ENCODE measurements at regions not wholly inside any gene's neighbourhood (a gene's known extent, or its start where the extent isn't known, plus 50 kb on each side); places are given as distances from the start of the nearest gene placed in this dataset.
"Not testable (repeated sequence)": the region's sequence is repeated elsewhere in the genome, so short reads cannot be mapped to it uniquely, and the experiment has no call there.

DNA sequence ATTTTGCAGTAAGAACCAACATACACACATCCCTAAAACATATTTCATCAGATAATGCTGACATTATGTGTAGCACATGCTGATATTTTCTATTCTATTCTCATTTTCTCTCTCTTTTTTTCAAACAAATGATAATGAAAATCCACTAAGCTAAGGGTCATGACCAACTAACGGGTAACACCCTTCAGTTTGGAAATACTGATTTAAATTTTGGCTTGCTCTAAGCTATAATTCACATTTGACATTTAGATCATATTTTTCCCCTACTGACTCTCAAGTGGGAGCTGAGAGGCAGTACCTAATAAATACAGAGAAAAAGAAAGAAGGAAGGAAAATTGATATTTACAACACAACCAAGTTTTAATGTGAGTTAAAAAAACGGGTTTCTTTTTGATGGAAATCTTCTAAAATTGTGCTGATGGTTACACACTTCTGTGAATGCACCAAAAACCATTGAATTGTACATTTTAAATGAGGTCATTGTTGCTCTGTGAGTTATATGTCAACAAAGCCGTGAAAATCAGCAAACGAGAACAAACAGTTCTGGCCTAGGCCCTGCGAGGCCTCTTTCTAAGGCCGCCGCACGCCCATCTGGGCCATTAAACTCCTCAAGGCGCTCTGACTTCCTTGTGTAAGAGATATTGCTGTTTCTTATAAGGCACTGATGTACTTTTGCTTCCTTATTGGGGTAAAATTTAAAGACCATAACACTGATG is 124.2 kb downstream of the GALR1 start:
- no peak for DNase-seq (ENCODE audit: low spot score)

DNA sequence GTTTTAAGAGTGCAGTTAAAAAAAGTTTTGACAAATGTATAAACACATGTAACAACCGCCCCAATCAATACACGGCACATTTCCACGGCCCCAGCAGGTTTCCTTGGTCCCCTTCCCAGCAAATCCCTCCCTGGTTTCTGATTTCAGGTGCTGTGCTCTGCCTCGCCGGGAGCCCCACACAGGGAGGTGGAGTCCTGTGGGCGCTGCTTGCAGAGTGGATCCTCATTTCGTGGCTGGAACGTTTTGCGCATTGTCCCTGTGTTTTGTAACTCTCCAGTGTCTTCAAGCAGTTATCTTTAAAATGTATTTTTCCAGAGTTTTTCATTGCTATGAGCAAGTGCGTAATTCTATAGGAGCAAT is 124.8 kb downstream of the GALR1 start:
- DNase-seq (ENCODE audit: low spot score) = no peak

DNA sequence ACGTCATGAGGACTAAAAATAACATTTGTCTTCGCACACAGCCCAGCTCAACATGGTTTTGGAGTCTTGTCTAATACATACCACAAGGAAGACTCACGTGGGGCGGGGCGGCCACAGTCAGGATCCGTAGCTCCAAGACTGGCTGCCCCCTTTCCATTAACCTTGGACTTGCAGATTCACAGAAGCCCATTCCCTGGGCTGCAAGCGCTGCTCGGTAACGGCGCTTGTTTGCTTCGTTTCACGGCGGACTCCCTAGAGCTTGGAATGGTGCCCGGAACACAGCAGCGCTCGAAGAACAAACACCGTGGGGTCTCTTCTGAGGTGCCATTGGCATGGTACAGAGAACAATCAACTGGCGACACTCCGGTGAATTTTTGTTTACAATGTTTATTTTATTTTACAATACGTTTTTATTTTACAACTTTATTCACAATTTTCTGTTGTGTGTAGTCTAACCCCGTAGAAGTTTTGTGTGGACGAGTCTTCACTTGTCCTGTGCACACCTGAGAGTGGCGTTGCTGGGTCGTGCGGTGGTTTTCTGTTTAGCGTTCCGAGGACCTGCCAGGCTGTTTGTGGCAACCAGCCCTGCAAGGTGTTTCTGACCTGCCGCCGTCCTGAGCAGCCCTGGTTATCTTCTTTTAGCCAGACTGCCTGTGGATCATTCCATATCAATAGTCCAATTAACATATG is 126.5 kb downstream of the GALR1 start:
- no peak for DNase-seq (ENCODE audit: low spot score)

DNA sequence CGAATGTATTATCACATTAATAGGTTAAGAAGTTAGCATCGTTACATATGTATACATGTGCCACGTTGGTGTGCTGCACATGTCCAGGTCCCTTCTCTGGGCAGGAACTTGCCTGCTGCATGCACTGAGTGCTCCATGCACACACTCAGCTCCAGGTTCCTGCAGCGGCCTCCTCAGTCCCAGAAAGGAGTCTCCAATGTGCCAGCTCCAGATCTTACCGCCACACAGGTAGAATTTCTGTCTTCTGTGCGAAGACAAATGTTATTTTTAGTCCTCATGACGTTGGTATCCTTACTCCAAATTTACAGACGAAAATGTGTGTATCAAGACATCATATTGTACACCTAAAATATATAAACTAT is 127.1 kb downstream of the GALR1 start:
- no peak for DNase-seq (ENCODE audit: low spot score)

DNA sequence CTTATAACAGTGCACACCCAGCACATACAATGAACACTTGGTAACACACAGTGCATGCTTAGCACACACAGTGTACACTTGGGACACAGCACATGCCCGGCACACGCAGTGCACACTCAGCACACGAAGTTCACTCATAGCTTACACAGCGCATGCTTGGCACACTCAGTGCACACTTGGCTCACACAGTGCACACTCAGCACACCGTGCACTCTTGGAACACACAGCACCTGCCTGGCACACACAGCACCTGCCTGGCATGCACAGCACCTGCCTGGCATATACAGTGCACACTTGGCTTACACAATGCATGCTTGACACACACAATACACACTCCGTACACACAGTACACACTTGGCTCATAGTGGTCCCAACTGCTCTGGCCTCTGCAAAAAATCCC is 128.2 kb downstream of the GALR1 start:
- DNase-seq (ENCODE audit: low spot score) = no peak

DNA sequence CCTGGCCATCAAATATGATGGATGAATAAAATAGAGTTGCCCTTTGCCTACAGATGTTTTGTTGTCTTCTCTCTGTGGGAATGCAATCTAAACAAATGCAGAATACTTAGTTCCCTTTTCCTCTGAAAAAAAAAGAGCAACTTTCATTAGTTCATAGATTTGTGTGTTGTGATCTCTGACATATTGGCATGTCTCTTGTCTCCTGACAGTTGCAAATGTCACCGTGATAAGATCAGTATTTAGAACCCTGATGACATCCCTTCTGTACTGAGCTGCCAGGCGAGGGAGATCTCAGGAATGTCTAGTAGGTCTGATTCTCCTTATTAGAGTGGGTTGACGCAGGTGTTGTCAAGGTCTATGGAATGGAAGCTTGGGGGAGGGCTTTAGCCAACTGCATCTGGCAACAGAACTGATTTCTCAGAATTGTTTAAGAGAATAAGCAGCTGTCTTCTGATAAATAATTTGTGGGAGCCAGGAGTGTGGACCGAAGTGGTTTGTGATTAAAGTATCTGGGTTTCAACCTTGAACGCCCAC is 130.4 kb downstream of the GALR1 start:
- no peak for DNase-seq (ENCODE audit: low spot score)

DNA sequence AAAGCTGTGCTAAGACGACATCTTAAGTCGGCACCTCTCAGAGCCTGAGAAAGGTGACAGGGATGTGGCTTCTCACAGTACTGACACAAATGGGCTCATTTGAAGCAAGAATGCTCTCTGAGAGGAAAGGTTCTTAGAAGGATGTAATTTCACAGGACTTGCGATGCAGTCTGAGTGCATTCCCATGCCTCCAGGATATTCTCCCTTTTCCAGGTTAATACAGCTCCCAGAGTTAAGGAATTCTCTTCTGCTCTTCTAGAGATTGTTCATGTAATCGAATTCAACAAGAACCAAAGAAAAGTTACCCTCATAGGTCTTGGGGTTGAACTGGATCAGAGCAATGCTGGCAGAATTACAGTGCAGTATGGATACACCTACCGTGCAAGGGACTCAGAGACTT is 131.0 kb downstream of the GALR1 start:
- no peak for DNase-seq (ENCODE audit: low spot score)

DNA sequence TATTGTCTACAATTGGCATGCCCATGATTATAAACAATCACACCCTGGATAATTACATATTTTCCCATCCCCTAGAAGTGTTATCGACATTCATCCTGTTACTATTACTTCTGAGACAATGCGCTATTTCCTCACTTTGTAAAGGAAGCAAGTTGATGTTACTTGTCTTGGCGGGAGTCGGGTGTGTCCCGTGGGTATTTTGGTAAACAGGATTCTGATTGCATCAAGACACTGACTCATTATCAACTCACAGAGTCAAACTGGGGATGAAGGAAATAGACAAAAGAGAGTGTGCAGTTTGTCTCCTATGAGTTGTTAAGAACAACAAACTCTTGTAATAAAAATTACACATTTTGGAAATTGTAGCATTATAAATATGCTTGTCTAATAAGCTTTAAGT is 142.7 kb downstream of the GALR1 start:
- no peak for DNase-seq (ENCODE audit: low spot score)

DNA sequence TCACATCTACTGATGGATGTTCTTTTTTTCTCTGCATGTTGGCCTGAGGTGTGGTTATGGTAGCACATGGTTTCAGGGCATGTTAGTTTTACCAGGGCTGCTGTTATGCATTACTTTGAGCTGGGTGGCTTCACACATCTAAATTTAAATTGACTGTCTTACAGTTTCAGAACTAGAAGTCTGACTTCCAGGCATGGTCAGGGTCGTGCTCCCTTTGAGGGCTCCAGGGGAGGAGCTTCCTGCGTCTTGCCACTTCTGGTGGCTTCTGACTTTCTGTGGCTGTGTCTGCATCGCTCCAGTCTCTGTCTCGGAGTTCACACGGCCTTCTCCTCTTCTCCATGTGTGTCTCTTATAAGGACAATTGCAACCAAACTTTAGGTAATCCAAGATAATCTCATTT is 143.9 kb downstream of the GALR1 start:
- no peak for DNase-seq (ENCODE audit: low spot score)

DNA sequence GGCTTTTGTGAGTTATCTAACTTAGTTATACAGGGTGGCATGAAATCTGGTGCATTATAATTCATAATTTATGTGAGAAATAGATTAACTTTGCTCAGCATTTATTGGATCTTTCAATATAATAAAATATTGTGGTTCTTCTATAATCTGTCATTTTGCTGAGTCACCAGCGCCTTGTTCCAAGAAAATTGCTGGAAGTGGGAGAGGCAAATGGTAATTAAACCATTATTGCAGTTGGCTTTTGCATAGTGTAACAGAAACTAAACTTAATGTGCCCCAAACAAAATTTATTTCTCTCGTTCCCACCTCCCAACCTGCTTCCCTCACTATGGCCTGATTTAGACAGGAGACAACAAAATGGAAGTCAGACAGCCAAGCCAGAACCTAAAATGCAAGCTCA is 146.3 kb downstream of the GALR1 start:
- no peak for DNase-seq (ENCODE audit: low spot score)

DNA sequence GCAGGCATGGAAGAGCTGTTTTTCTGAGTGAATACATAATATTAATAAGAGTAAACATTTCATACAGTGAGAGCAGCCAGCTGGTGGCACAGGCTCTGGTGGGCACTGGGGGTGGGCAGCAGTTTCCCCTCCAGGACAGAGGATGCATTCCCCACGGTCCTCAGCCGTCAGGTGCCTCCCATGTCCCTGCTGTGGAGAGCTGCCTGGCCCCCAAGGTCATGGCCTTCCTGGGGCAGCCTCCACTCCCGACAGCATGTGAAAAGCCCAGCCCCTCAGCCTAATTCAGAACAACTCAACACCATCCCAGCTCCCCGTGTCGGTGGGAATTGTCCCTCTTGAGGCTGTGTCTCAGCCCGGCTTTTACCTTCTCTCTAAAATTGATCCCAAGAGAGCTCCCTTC is 147.4 kb downstream of the GALR1 start:
- no peak for DNase-seq (ENCODE audit: low spot score)

DNA sequence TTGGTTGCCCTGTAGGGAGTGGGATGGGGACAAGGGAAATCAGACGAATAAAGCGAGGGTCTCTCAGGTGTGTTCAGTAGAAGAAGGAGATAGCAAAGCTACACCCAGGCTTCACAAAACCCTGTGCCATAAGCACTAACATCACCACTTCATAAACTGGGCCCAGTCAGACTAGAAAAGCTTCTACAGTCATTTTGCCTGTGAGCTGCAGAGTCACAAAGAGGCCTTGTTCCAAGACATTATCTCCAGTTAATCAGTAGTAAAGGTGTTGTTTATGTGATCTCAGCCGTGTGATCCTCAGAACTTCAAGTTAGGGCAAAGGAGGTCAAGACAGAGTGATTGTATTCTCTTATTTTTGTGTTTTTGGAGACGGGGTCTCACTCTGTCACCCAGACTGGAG is 148.0 kb downstream of the GALR1 start:
- DNase-seq (ENCODE audit: low spot score) = no peak

DNA sequence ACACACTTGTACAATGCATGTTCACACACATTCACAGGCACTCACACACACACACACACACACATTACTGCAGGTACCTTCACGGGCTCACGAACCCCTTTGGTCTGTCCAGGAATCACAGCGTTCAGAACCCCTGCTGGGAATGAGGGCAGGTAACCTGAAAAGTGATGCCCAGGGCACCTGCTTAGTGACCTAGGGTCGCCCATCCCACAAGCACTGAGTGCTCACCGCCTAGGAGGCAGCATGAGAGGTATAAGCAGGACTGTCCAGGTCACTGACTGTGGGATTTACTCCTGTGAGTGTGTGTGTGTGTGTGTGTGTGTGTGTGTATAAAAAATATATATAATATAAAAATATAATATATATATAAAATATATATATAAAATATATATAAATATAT is 150.9 kb downstream of the GALR1 start:
- DNase-seq (ENCODE audit: low spot score) = no peak

DNA sequence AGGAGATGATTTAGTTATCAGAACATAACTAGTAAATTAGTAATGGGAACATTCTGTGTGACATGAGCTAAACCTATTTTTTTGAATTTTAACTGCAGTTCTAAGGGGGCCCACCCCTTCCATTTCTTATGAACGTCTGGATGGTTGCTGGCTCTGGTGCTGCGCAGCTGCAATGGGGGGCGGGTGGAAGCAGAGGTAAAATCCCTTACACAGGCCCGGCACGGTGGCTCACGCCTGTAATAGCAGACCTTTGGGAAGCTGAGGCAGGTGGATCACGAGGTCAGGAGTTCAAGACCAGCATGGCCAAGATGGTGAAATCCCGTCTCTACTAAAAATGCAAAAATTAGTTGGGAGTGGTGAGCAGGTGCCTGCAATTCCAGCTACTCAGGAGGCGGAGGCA is 151.5 kb downstream of the GALR1 start:
- no peak for DNase-seq (ENCODE audit: low spot score)

DNA sequence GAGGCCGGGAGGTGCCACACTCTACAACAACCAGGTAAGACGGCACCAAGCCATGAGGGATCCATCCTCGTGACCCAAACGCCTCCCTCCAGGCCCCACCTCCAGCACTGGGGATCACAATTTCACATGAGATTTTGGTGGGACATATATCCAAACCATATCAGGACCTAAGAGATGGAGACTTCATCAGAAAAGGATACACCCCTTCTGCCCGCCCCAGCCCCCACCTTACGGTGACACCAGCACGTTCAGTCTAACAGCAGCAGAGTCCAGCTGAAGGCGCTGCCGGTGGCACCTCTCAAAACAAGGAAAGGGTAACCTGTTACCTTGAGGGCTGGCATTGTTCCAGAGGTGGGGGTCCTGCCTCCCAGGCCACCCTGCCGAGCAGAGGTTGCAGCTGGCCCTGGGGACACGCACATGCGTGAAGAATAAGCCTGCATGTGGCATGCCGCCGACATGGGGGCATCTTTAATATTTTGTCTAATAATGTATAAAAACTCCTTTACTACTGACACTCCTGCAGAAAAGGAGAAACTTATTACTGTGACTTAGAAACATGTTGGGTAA is 154.4 kb downstream of the GALR1 start:
- DNase-seq (ENCODE audit: low spot score) = no peak

DNA sequence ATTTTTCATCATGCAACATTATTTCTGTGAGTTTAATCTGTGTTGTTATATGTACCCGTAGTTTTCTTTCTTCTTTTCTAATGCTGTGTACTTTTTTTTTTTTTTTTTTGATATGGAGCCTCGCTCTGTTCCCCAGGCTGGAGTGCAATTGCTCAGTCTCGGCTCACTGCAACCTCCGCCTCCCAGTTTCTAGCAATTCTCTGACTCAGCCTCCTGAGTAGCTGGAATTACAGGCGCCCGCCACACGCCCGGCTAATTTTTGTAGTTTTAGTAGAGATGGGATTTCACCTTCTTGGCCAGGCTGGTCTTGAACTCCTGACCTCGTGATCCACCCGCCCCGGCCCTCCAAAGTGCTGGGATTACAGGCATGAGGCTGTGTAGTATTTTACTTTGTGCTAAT is 155.4 kb downstream of the GALR1 start:
- DNase-seq (ENCODE audit: low spot score) = no peak

DNA sequence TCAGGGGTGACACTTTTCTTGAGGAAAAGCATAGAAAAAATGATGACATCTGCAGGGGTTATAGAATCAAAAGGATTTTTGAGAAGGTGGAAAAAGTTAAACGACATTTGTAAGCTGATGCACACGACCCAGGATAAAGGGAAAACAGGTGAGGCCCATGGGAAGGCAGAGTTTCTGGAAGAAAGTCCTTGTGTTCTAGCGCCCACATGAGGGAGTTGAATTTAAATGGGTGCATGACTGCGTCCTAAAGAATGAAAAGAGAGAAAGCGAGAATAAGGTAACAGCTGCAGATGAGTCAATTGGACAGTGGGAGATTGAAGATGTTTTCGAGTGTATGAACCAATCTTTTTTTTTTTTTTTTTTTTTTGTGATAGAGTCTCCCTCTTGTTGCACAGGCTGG is 158.1 kb downstream of the GALR1 start:
- no peak for DNase-seq (ENCODE audit: low spot score)

DNA sequence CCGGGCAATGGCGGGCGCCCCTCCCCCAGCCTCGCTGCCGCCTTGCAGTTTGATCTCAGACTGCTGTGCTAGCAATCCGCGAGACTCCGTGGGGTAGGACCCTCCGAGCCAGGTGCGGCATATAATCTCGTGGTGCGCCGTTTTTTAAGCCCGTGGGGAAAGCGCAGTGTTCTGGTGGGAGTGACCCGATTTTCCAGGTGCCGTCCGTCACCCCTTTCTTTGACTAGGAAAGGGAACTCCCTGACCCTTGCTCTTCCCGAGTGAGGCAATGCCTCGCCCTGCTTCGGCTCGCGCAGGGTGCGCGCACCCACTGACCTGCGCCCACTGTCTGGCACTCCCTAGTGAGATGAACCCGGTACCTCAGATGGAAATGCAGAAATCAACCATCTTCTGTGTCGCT is 171.9 kb downstream of the GALR1 start:
- not testable (repeated sequence) for DNase-seq (ENCODE audit: low spot score)

DNA sequence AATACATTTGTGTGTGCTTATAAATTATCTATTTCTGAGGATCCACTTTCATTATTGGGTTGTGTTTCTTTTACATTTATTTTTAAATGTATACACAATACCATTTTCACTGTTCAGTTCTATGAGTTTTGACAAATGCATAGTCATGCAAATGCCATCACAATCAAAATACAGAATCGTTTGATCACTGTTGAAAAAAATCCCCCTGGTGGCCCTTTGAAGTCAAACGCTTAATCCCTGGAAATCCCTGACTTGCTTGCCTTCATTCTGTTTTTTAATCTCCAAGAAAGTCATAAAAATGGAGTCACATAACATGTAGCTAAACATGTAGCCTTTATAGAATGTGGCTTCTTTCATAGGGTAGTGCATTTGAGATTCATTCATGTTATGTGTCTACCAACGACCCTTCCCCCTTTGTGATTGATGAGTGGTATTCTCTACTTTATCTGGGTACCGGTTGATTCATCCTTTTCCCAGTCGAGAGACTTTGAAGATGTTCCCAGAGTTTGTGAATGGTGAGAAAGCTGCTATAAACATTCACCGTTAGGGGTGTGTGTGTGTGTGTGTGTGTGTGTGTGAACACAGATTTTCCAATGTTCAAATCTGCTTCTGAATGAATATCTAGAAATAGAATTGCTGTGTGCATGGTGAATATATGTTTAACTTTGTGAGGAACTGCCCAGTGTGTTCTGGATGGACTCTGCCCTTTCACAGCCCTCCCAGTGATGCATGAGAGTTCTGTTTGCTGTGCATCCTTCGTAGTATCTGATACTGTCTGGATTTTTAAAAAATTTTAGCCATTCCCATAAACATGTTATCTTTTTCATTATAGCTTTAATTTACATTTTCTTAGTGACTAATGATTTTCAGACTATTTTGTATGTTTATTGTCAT is 173.6 kb downstream of the GALR1 start:
- DNase-seq (ENCODE audit: low spot score) = no peak

DNA sequence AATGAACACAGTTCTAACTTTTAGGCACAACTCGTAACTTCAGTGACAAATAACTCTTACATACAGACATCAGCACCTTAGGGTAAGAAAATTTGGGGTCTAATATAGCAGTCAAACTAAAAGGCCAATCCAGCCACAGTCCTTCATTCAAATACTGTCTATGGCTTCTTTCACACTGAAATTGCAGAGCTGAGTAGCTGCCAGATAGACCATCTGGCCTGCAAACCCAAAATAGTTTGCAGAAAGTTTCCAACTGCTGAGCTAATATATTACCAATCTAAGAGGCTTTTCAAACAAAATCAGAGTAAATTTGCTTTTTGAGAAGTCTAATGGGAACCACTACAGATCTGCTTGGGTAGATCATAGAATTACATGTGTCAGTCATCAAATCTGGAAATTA is 183.4 kb downstream of the GALR1 start:
- no peak for DNase-seq (ENCODE audit: low spot score)

DNA sequence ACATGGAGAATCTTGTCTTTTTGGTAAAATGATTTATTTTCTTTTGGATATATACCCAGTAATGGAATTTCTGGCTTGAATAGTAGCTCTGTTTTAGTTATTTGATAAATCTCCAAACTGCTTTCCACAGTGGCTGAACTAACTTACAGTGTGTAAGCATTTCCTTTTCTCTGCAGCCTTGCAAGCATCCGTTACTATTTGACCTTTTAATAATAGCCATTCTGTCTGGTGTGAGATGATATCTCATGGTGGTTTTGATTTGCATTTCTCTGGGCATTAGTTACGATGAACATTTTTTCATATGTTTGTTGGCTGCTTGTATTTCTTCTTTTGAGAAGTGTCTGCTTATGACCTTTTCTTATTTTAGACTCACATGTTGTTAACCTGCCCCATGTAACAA is 190.2 kb downstream of the GALR1 start:
- DNase-seq (ENCODE audit: low spot score) = no peak

DNA sequence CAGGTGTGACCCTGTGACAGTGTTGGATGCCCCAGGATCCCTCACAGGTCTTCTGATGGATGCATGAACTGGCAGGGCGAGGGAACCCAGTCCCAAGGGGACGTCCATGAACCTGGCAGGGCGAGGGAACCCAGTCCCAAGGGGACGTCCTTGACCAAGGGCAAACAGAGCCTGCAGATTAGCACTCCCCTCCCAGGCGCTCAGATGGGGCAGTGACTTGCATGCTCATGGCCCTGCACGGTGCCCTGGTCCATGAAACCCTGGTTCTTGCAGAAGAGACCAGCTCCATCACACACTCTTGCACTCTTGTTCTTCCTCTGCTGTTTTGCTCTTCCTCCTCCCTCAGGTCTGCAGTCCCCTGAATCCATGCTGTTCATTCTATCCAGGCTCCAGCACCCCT is 192.7 kb downstream of the GALR1 start:
- no peak for DNase-seq (ENCODE audit: low spot score)

DNA sequence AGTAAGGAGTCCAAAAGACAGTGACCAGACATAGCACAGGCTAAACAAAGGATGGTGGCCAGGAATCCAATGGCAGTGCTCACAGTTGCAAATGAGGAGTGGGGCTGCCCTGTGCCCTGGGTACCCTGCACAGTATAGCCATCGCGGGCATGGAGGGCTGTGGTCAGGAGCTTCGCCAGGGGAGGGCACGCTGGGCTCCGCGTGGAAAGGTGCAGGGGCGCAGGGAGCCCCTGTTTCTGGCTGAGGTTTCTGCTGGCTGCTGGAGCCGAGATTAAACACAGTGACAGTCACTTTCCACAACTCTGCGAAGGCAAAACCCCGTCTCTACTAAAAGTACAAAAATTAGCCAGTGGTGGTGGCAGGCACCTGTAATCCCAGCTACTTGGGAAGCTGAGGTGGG is 194.7 kb downstream of the GALR1 start:
- no peak for DNase-seq (ENCODE audit: low spot score)

Data from activated CD4-positive, alpha-beta T cell treated with anti-CD3 and anti-CD28 coated beads, Interleukin-2, Interleukin-4, amounts not matched to agents 100 ng/mL and 50 ng/mL, durations not matched to agents 16 hours and 8 hours (primary cell).